ENCODE measurements at regions not wholly inside any gene's neighbourhood (a gene's known extent, or its start where the extent isn't known, plus 50 kb on each side); places are given as distances from the start of the nearest gene placed in this dataset.

DNA sequence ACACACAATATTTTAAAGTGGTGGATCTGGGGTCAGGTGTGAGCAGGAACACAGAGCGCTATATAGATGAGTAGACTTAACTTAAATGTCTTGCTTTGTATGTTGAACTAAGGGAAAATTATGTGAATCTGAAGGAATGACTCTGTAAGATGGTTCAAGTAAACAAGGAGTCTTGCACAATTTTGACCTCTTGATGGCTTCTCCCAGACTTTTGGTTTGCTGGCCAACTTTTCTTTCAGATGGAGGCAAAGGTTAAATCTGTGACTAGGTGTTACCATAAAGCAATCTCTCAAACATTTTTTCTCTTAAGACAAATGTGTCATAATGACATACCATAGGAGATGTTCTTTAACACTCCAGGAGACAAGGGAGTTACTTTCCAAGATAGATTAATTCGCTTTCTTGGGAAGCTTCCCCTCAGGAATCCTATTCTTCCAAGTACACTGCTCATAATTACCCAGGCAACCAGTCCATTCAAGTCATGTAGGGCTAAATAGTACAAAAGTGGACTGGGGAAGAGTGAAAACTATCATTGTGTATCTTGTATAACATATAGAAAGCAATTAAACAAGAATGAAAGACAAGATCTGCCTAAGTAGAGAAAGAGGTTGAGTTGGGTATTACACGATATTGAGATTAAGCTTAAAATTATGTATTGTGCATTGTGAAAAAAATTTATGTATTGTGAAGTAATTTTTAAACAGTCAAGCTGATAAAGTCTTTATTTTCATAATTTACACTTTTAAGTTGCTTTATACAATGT lies 60.3 kb upstream of the SLC27A6 start:
- DNase-seq, result no peak

DNA sequence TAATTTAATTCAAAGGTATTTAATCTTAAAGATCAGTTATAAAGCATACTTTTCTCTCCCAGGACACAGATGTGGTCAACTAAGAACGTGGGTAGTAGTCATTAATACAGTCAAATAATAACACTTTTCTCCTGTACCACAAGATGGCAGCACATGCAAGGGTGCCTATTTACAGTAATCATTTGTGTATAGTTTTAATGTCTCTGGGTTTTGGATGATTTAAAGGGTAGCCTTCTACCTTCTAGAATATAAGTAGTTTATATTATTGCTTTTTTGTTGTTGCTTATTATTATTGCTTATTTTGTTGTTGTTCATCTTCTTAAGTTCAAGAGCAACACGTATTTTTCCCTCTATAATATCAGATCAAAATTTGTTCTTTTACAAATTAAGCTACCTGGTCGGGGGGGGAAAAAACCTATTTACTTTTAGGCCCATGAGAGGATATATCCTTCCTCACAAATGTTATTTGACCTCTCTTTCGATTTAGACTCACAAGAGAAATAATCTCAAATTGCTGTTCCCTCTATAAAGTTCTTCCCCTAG lies 59.6 kb upstream of the SLC27A6 start:
- peak; percentile 25 for DNase-seq

DNA sequence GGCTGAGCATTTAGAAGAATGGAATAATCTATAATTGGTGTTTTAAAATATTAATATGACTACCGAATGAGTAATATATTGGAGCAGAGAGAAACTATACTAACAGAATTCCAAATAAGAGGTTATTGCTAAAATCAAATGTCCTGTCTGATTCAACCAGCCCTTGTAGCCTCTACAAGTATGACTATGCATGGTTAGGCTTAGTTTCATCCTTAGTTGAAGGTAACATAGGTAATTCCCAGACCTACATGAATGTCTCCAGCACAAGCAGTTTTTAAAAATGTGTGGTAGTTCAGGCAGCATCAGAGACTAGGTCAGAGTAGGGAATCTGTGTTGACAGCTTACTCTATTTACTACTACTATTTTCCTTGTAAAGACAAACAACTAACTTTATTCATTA lies 51.7 kb upstream of the SLC27A6 start:
- no peak for DNase-seq
